IPS-18a (cell line): ENCODE measurements at regions not wholly inside any gene's neighbourhood (a gene's known extent, or its start where the extent isn't known, plus 50 kb on each side); places are given as distances from the start of the nearest gene placed in this dataset.

Experiments used
- H3K27ac ChIP-seq: one replicate; pipeline ENCODE4 v1.5.1; 2013; ENCODE audit warnings: low read length
- H3K27me3 ChIP-seq: one replicate; pipeline ENCODE4 v1.6.1; 2013; ENCODE audit warnings: mild to moderate bottlenecking, low read length; ENCODE audit not compliant: control insufficient read depth, insufficient read depth
- H3K36me3 ChIP-seq: one replicate; pipeline ENCODE4 v1.6.1; 2013; ENCODE audit warnings: low read depth, low read length; ENCODE audit not compliant: control insufficient read depth
- H3K4me1 ChIP-seq: one replicate; pipeline ENCODE4 v1.6.1; 2013; ENCODE audit warnings: low read depth, low read length; ENCODE audit not compliant: control insufficient read depth
- H3K4me3 ChIP-seq: one replicate; pipeline ENCODE4 v1.5.1; 2013; ENCODE audit warnings: low read length
- H3K9ac ChIP-seq: one replicate; pipeline ENCODE4 v1.6.1; 2013; ENCODE audit warnings: mild to moderate bottlenecking, low read length, moderate library complexity
- H3K9me3 ChIP-seq: one replicate; pipeline ENCODE4 v1.6.1; 2013; ENCODE audit warnings: low read depth, low read length; ENCODE audit not compliant: control insufficient read depth

DNA sequence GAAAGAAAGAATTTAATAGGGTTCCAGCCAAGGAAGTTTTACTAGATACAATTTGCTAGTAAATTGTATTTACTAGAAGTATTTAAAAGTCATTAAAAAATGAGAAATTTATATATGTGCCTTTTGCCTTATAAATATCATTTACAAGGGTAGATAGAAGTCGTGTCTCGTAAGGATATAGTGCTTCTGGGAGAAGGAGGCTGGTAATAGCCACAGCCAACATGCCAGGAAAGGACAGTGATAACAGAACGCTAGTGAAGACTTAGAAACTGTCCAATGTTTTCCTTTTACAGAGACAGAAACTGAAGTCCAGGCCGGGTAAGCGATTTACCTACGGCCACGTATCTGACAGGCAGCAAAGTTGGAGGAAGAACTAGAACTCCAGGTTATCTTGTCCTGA, 113.5 kb upstream of the LRRN1 start:
- Histone ChIP-seq H3K27me3 (no peaks in the 10 kb centered on the region), H3K27ac (no peak overlapping the region), H3K9me3 (no peaks in the 10 kb centered on the region)

DNA sequence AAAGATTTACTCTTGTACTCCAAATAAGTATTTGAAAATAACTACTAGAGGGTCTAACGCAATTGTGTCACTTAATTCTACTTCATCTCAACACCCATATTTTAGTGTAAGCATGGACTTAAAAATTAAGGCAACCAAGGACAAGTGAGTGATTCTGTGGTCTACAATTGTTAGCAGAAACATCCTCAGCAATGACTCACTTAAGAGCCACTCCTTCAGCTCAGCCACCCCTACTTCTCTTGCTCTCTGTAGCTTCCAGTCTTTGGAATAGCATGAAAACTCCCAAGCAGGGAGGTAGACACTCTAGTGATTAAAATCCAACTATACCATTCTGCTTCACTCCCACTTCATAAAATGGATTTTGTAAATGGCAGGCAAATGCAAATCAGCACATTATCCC, 116.0 kb upstream of the LRRN1 start:
- Histone ChIP-seq H3K9me3 (no peaks in the 10 kb centered on the region), H3K27me3 (no peaks in the 10 kb centered on the region), H3K9ac (no peak overlapping the region), H3K4me1 (no peaks in the 10 kb centered on the region), H3K4me3 (no peak overlapping the region), H3K27ac (no peak overlapping the region), H3K36me3 (no peaks in the 10 kb centered on the region)

More for the DNA sequence above, 113.5 kb upstream of the LRRN1 start:
- no peak overlapping the region for H3K4me3 ChIP-seq
- no peak overlapping the region for H3K9ac ChIP-seq
- no peaks in the 10 kb centered on the region for H3K4me1 ChIP-seq
- no peaks in the 10 kb centered on the region for H3K36me3 ChIP-seq

DNA sequence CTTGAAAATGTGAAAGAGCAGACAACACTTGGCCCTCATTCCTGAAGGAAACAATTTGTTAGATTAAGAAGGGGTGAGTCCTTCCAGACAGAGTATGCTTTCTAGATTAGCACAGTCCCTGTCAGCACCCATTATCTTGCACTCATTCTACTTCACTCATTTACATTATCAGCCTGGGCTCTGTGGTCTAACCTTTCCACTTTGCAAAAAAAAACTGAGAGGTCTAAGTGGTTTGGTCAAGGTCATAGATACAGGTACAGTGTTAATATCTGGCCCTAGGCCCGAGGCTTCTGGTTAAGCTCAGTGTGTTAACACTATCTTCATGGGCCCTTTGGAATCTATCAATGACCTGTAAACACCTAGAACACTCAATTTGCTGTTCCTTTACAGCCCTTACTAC, 123.4 kb upstream of the LRRN1 start:
- H3K36me3 ChIP-seq: no peaks in the 10 kb centered on the region
- no peaks in the 10 kb centered on the region for H3K9me3 ChIP-seq
- H3K27me3 ChIP-seq: no peaks in the 10 kb centered on the region
- H3K27ac ChIP-seq: no peak overlapping the region
- H3K9ac ChIP-seq: no peak overlapping the region
- no peak overlapping the region for H3K4me3 ChIP-seq
- no peaks in the 10 kb centered on the region for H3K4me1 ChIP-seq

DNA sequence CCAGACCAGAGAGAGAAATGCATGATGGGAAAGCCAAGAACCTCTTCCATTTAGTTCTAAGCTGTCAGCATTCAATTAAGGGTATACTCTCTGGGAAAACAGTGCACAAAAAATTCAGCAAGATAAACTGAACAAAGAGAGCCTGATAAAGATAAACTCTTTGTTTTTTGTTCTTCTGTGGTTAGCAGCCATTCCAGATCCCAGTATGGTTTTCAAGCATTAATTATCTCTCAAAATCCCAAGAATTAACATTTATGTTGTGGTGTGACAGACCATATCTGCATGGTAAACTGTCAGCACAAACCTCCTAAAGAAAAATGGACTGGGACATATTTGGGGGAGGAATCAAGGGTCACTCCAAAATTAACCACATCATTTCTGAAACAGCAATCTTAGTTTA, 124.0 kb upstream of the LRRN1 start:
- Histone ChIP-seq H3K9me3 (no peaks in the 10 kb centered on the region), H3K27ac (no peak overlapping the region), H3K36me3 (no peaks in the 10 kb centered on the region), H3K27me3 (no peaks in the 10 kb centered on the region), H3K9ac (no peak overlapping the region), H3K4me3 (no peak overlapping the region), H3K4me1 (no peaks in the 10 kb centered on the region)

DNA sequence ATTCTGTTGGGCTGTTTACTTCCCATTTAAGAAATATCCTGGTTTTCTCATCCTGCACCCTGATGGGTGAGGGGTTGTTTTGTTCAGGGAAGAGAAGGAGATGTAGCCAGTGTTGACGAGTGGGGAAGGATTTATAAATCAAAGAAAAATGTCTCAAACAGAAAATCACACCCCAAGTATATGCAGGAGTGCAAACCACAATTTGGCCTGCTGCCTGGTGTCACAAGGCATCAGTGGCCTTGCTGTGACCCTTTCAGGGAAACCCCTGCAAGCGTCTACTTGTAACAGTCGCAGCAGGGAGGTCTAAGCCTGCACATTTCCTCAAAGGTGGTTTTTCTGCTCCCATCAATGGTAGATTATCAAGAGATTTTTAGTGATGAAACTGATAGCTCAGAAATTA, 132.6 kb upstream of the LRRN1 start:
- no peak overlapping the region for H3K9ac ChIP-seq
- H3K27ac ChIP-seq: no peak overlapping the region
- no peaks in the 10 kb centered on the region for H3K9me3 ChIP-seq
- no peaks in the 10 kb centered on the region for H3K27me3 ChIP-seq
- H3K36me3 ChIP-seq: no peaks in the 10 kb centered on the region
- peaks cover 7% of the 10 kb centered on the region for H3K4me1 ChIP-seq
- H3K4me3 ChIP-seq: no peak overlapping the region

DNA sequence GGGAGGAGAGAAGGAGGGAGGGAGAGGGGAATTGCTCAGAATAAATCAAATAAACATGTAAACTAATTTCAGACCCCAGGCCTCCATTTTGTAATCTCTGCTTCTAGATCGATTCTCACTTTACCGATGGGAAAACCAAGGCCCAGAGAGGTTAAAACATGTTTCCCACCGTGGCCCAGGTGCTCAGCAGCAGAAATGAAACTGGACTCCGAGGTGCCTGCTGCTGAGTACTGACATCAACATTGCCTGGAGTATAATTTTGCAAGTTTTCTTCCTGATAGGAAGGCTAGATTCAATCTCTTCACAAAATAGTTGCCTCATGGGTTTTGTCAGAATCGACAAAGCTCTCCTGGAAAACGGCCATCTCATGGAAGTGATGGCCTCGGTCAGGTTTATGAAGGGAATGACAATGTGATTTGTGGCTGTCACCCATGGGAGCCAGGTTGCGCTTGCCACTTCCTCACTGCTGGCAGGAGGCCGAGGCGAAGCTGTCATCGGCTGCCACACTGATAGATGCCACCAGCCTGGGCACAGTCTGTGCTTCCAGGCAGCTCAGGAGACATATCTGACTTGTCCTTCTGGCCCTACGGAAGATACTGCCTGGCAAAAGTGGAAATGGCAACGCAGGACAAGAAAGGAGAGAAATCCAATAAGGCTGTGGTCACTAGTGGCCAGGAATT, 133.1 kb upstream of the LRRN1 start:
- no peak overlapping the region for H3K4me3 ChIP-seq
- H3K27ac ChIP-seq: no peak overlapping the region
- H3K27me3 ChIP-seq: no peaks in the 10 kb centered on the region
- H3K4me1 ChIP-seq: peaks cover 7% of the 10 kb centered on the region
- H3K36me3 ChIP-seq: no peaks in the 10 kb centered on the region
- H3K9ac ChIP-seq: no peak overlapping the region
- H3K9me3 ChIP-seq: no peaks in the 10 kb centered on the region

DNA sequence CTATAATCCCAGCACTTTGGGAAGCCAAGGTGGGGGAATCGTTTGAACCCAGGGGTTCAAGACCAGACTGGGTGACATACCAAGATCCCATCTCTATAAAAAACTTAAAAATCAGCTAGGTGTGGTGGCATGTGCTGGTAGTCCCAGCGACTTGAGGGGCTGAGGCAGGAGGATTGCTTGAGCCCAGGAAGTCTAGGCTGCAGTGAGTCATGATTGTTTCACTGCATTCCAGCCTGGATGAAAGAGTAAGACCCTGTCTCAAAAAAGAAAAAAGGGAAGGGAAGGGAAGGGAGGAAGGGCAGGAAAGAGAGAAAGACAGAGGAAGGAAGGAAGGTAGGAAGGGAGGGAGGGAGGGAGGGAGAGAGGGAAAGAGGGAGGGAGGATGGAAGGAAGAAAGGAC, 133.7 kb upstream of the LRRN1 start:
- H3K27ac ChIP-seq: no peak overlapping the region
- H3K27me3 ChIP-seq: no peaks in the 10 kb centered on the region
- no peaks in the 10 kb centered on the region for H3K9me3 ChIP-seq
- H3K4me3 ChIP-seq: no peak overlapping the region
- no peaks in the 10 kb centered on the region for H3K36me3 ChIP-seq
- H3K4me1 ChIP-seq: peaks cover 7% of the 10 kb centered on the region
- H3K9ac ChIP-seq: no peak overlapping the region

DNA sequence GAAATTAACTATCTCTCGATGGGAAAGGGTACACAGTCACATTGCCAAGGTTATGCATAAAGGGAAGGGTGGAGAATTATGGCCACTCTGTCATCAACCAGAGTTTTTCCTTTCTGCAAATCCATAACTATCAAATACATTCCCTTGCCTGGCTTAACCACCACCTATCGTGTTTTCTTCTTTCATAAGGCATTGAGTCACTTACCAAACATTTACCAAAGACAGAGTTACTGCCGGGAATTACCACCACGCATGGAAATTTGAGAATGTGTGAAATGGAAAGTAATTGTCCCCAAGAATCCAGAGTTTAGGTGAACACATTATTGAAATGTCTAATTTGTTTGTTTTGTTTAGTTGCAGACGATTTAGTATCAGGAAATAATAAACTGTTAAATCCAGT, 134.3 kb upstream of the LRRN1 start:
- no peaks in the 10 kb centered on the region for H3K36me3 ChIP-seq
- peaks cover 7% of the 10 kb centered on the region for H3K4me1 ChIP-seq
- H3K4me3 ChIP-seq: no peak overlapping the region
- no peak overlapping the region for H3K27ac ChIP-seq
- no peaks in the 10 kb centered on the region for H3K9me3 ChIP-seq
- no peak overlapping the region for H3K9ac ChIP-seq
- no peaks in the 10 kb centered on the region for H3K27me3 ChIP-seq

DNA sequence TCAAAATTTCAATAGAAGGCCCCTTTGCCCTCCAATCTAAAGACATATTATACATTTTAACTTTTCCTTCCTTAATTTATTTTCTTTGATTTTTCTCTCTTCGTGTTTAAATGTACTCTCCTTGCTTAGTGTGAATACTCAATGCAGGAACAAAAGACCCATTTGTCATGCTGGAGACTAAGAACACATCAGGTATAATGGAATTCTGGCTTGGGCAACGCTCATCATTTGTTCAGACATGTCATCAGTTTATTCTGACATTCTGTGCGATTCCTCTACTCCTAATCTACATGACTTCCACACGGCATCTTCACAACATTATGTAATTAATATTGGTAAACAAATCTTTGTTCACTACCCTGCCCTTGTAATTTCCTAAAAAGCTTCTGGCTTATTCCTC, 136.6 kb upstream of the LRRN1 start:
- no peaks in the 10 kb centered on the region for H3K27me3 ChIP-seq
- no peak overlapping the region for H3K27ac ChIP-seq
- no peaks in the 10 kb centered on the region for H3K9me3 ChIP-seq
- peaks cover 7% of the 10 kb centered on the region for H3K4me1 ChIP-seq
- H3K4me3 ChIP-seq: no peak overlapping the region
- H3K36me3 ChIP-seq: no peaks in the 10 kb centered on the region
- no peak overlapping the region for H3K9ac ChIP-seq

DNA sequence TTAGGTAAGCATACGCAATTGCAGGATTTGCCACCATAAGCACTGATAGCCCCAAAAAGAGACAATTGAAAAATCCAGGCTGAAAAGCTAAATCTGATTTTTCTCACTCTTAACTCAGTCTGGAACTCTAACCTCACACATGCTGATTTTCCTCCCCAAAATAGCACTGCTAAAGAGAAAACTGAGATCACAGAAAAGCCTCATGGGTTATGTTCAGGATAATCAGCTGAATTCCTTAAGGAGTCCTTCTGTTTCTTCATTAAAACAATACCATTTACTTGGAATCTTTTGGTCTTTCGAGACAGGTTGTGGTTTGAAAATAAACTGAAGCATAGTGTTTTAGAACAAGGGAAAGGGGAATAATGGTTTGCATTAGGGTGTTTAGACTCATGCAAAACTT, 144.3 kb upstream of the LRRN1 start:
- H3K9ac ChIP-seq: no peak overlapping the region
- H3K4me1 ChIP-seq: no peaks in the 10 kb centered on the region
- no peak overlapping the region for H3K27ac ChIP-seq
- no peak overlapping the region for H3K4me3 ChIP-seq
- no peaks in the 10 kb centered on the region for H3K9me3 ChIP-seq
- H3K36me3 ChIP-seq: no peaks in the 10 kb centered on the region
- H3K27me3 ChIP-seq: no peaks in the 10 kb centered on the region

DNA sequence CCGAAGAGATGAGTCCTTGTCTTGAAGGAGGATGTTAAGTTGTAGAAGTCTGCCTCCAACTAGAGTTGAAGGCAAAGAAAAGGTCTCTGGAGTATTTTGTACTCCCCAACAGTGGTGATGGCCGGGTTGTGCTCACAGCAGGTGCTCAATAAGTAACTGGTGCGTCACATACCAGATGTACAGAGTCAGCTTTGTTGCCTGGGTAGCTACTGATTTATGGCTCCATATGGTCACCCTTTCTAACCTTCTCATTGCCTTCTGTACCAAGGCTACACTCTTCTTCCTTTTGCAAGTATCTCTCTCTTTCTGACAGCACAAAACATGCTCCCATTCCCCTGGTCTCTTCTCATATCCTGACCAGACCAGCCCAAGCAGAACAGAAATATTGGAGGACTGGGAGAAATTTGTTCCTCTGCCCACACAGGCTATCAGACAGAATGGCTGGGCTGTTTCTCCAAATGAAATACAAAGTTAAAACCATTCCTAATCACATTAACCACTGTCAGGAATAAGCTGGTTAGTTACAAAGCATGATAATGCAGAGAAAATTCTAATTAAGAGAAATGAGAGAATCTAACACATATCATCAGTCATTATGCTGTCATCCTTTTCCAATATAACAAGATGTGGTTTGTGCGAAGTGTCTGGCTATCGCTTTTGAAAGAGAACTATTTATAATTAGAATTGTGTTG, 150.1 kb upstream of the LRRN1 start:
- H3K4me3 ChIP-seq: no peak overlapping the region
- H3K27ac ChIP-seq: no peak overlapping the region
- H3K4me1 ChIP-seq: no peaks in the 10 kb centered on the region
- H3K36me3 ChIP-seq: no peaks in the 10 kb centered on the region
- H3K27me3 ChIP-seq: no peaks in the 10 kb centered on the region
- H3K9me3 ChIP-seq: no peaks in the 10 kb centered on the region
- no peak overlapping the region for H3K9ac ChIP-seq

DNA sequence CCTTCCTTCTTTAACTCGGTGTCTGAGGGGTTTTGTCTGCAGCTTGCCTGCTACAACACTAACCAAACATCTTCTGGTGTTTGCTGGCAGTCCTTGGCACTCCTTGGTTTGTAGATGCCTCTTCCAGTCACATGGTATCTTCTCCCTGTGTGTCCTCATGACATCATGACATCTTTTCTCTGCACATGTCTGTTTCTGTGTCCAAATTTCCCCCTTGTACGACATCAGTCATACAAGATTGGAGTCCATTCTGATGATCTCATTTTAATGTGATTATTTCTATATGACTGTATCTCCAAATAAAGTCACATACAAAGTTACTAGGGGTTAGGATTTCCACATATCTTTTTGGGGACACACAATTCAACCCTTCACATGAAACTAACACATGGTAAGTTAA, 152.3 kb upstream of the LRRN1 start:
- no peaks in the 10 kb centered on the region for H3K36me3 ChIP-seq
- H3K27ac ChIP-seq: no peak overlapping the region
- H3K9ac ChIP-seq: no peak overlapping the region
- no peaks in the 10 kb centered on the region for H3K9me3 ChIP-seq
- no peaks in the 10 kb centered on the region for H3K27me3 ChIP-seq
- no peaks in the 10 kb centered on the region for H3K4me1 ChIP-seq
- no peak overlapping the region for H3K4me3 ChIP-seq
